Stimulated activated naive CD8-positive, alpha-beta T cell treated with anti-CD3 and anti-CD28 coated beads, Interleukin-15, amount 100 ng/mL, for 72 hours (primary cell): ENCODE measurements at regions not wholly inside any gene's neighbourhood (a gene's known extent, or its start where the extent isn't known, plus 50 kb on each side); places are given as distances from the start of the nearest gene placed in this dataset.
"Not testable (repeated sequence)": the region's sequence is repeated elsewhere in the genome, so short reads cannot be mapped to it uniquely, and the experiment has no call there.

Source experiments
- ATAC-seq: fragments of 150-1000 bp; cut with Tn5 transposase; 2 replicates; pipeline ENCODE4 v1.10.0; 2021; ENCODE audit warnings: mild to moderate bottlenecking, moderate library complexity
- DNase-seq, 2 donors: peaks; one replicate each; pipeline ENCODE4 v3.0.0; 2021 to 2022
- H3K27ac Mint-ChIP-seq, 2 donors: one replicate each; pipeline ENCODE4 v1.8.0; 2022; ENCODE audit warnings: mild to moderate bottlenecking in 2 of 2, mixed read lengths in 2 of 2, moderate library complexity in 2 of 2
- H3K27me3 Mint-ChIP-seq: one replicate; pipeline ENCODE4 v1.8.0; 2022; ENCODE audit warnings: mixed read lengths
- H3K4me1 Mint-ChIP-seq: one replicate; pipeline ENCODE4 v1.8.0; 2022; ENCODE audit warnings: mild to moderate bottlenecking, mixed read lengths
- H3K4me3 Mint-ChIP-seq, 2 donors: one replicate each; pipeline ENCODE4 v1.8.0; 2022; ENCODE audit warnings: mild to moderate bottlenecking in 2 of 2, mixed read lengths in 2 of 2, moderate library complexity in 1 of 2
- H3K9me3 Mint-ChIP-seq, 2 donors: one replicate each; pipeline ENCODE4 v1.8.0; 2022; ENCODE audit warnings: mixed read lengths in 2 of 2

- H3K9me3 Mint-ChIP-seq, H3K4me1 Mint-ChIP-seq, ATAC-seq, H3K27ac Mint-ChIP-seq, H3K27me3 Mint-ChIP-seq, DNase-seq, H3K4me3 Mint-ChIP-seq: not testable (repeated sequence)
Observed at GRCh38 chr17:20674374-20674773, 94.8 kb downstream of the CDRT15L2 start.

- H3K4me3 Mint-ChIP-seq, H3K27me3 Mint-ChIP-seq, DNase-seq, H3K9me3 Mint-ChIP-seq, H3K27ac Mint-ChIP-seq, H3K4me1 Mint-ChIP-seq, ATAC-seq: not testable (repeated sequence)
Observed at GRCh38 chr17:20675707-20676106, 96.2 kb downstream of the CDRT15L2 start.

GRCh38 chr17:20676656-20677055, 97.1 kb downstream of the CDRT15L2 start:
- DNase-seq, ATAC-seq, H3K4me3 Mint-ChIP-seq, H3K27ac Mint-ChIP-seq, H3K27me3 Mint-ChIP-seq, H3K9me3 Mint-ChIP-seq, H3K4me1 Mint-ChIP-seq: not testable (repeated sequence)

- not testable (repeated sequence) for H3K9me3 Mint-ChIP-seq, ATAC-seq, H3K4me3 Mint-ChIP-seq, H3K27me3 Mint-ChIP-seq, DNase-seq, H3K4me1 Mint-ChIP-seq, H3K27ac Mint-ChIP-seq
Observed at GRCh38 chr17:20677469-20677868, 97.9 kb downstream of the CDRT15L2 start.

GRCh38 chr17:20678424-20678823, 98.9 kb downstream of the CDRT15L2 start:
- not testable (repeated sequence) for H3K4me3 Mint-ChIP-seq, H3K9me3 Mint-ChIP-seq, H3K27me3 Mint-ChIP-seq, H3K4me1 Mint-ChIP-seq, ATAC-seq, DNase-seq
- H3K27ac Mint-ChIP-seq = peak overlapping the region in 1 of 2 donors; percentile 2

- not testable (repeated sequence) for ATAC-seq
Observed at GRCh38 chr17:20681746-20682722, 102.5 kb downstream of the CDRT15L2 start.

GRCh38 chr17:20683651-20684229, 104.2 kb downstream of the CDRT15L2 start:
- not testable (repeated sequence) for H3K9me3 Mint-ChIP-seq

More at GRCh38 chr17:20681746-20682722, 102.5 kb downstream of the CDRT15L2 start:
- not testable (repeated sequence) for DNase-seq, H3K9me3 Mint-ChIP-seq, H3K27ac Mint-ChIP-seq, H3K4me1 Mint-ChIP-seq, H3K27me3 Mint-ChIP-seq, H3K4me3 Mint-ChIP-seq

GRCh38 chr17:20684975-20685374, 105.5 kb downstream of the CDRT15L2 start:
- not testable (repeated sequence) for ATAC-seq, H3K27ac Mint-ChIP-seq, H3K9me3 Mint-ChIP-seq, H3K4me3 Mint-ChIP-seq, H3K27me3 Mint-ChIP-seq, H3K4me1 Mint-ChIP-seq, DNase-seq

More at GRCh38 chr17:20683651-20684229, 104.2 kb downstream of the CDRT15L2 start:
- H3K27ac Mint-ChIP-seq, H3K4me1 Mint-ChIP-seq, ATAC-seq, H3K27me3 Mint-ChIP-seq, DNase-seq, H3K4me3 Mint-ChIP-seq: not testable (repeated sequence)

GRCh38 chr17:20687584-20687983, 108.1 kb downstream of the CDRT15L2 start:
- not testable (repeated sequence) for H3K4me1 Mint-ChIP-seq, H3K27ac Mint-ChIP-seq, ATAC-seq, H3K27me3 Mint-ChIP-seq, DNase-seq, H3K9me3 Mint-ChIP-seq, H3K4me3 Mint-ChIP-seq

GRCh38 chr17:20689170-20689749, 109.7 kb downstream of the CDRT15L2 start:
- not testable (repeated sequence) for H3K27me3 Mint-ChIP-seq

GRCh38 chr17:20692706-20693105, 113.2 kb downstream of the CDRT15L2 start:
- not testable (repeated sequence) for H3K9me3 Mint-ChIP-seq, H3K27ac Mint-ChIP-seq, H3K4me1 Mint-ChIP-seq, H3K4me3 Mint-ChIP-seq, ATAC-seq, DNase-seq, H3K27me3 Mint-ChIP-seq

More at GRCh38 chr17:20689170-20689749, 109.7 kb downstream of the CDRT15L2 start:
- not testable (repeated sequence) for H3K4me1 Mint-ChIP-seq, H3K27ac Mint-ChIP-seq, DNase-seq, H3K4me3 Mint-ChIP-seq, ATAC-seq, H3K9me3 Mint-ChIP-seq

GRCh38 chr17:20695871-20696270, 116.3 kb downstream of the CDRT15L2 start:
- H3K9me3 Mint-ChIP-seq, H3K4me3 Mint-ChIP-seq, H3K27me3 Mint-ChIP-seq, DNase-seq: not testable (repeated sequence)
- ATAC-seq = peak; percentile 44
- Mint-ChIP-seq H3K4me1 (peaks cover 24% of the 10 kb centered on the region), H3K27ac (peak overlapping the region in 1 of 2 donors; percentile 55)

GRCh38 chr17:20698463-20699206, 119.1 kb downstream of the CDRT15L2 start:
- not testable (repeated sequence) for H3K27me3 Mint-ChIP-seq, H3K9me3 Mint-ChIP-seq
- H3K4me1 Mint-ChIP-seq = peaks cover 22% of the 10 kb centered on the region
- peak; percentile 20 to 26 for DNase-seq
- peak overlapping the region; percentile 68 to 80 for H3K27ac Mint-ChIP-seq
- H3K4me3 Mint-ChIP-seq = peak overlapping the region; percentile 72 to 77
- ATAC-seq = peak; percentile 87

GRCh38 chr17:20700528-20700927, 121.0 kb downstream of the CDRT15L2 start:
- not testable (repeated sequence) for H3K27me3 Mint-ChIP-seq, H3K4me3 Mint-ChIP-seq, ATAC-seq, H3K9me3 Mint-ChIP-seq, DNase-seq, H3K27ac Mint-ChIP-seq
- peaks cover 19% of the 10 kb centered on the region for H3K4me1 Mint-ChIP-seq

GRCh38 chr17:20701366-20701765, 121.8 kb downstream of the CDRT15L2 start:
- H3K27me3 Mint-ChIP-seq = not testable (repeated sequence)

More at GRCh38 chr17:20701366-20701765, 121.8 kb downstream of the CDRT15L2 start:
- not testable (repeated sequence) for DNase-seq, H3K4me3 Mint-ChIP-seq, ATAC-seq, H3K27ac Mint-ChIP-seq, H3K9me3 Mint-ChIP-seq
- peaks cover 19% of the 10 kb centered on the region for H3K4me1 Mint-ChIP-seq
